Esophagus muscularis mucosa (tissue), 4 donors: ENCODE measurements at regions not wholly inside any gene's neighbourhood (a gene's known extent, or its start where the extent isn't known, plus 50 kb on each side); places are given as distances from the start of the nearest gene placed in this dataset.

Source experiments
- DNase-seq: peaks from one replicate; pipeline ENCODE4 v3.0.0-alpha.2; 2017; ENCODE audit errors: extremely low spot score
- H3K27ac ChIP-seq, 4 donors: fragments of 200-600 bp; sonication (generic); replicated peaks in 1 of 4; 1 replicate in 3 of 4; 2 replicates in 1 of 4; pipeline ENCODE4 v1.5.1; 2016 to 2019; ENCODE audit warnings: mild to moderate bottlenecking in 1 of 4
- H3K27me3 ChIP-seq, 4 donors: fragments of 200-600 bp; sonication (generic); one replicate each; pipeline versions ENCODE4 v1.5.1 to v1.6.0; 2016 to 2019
- H3K36me3 ChIP-seq, 4 donors: fragments of 200-600 bp; sonication (generic); one replicate each; pipeline ENCODE4 v1.5.1; 2016 to 2019
- H3K4me1 ChIP-seq, 4 donors: fragments of 200-600 bp; sonication (generic); one replicate each; pipeline ENCODE4 v1.5.1; 2016 to 2019
- H3K4me3 ChIP-seq, 4 donors: fragments of 200-600 bp; sonication (generic); 1 replicate in 2 of 4; 2 replicates in 2 of 4; pipeline ENCODE4 v1.5.1; 2016 to 2019; ENCODE audit warnings: mild to moderate bottlenecking in 4 of 4, moderate library complexity in 1 of 4
- H3K9me3 ChIP-seq, 4 donors: fragments of 200-600 bp; sonication (generic); 1 replicate in 3 of 4; 2 replicates in 1 of 4; pipeline ENCODE4 v1.5.1; 2016 to 2019
- CTCF ChIP-seq, 3 experiments: fragments of 200-600 bp in 2 of 3; fragments of 450-650 bp in 1 of 3; sonication (generic) in 2 of 3; IDR thresholded peaks; one replicate each; pipeline ENCODE4 v1.5.1; 2017 to 2019; ENCODE audit warnings: antibody characterized with exemption in 3 of 3, mild to moderate bottlenecking in 2 of 3, moderate library complexity in 1 of 3
- EP300 ChIP-seq: sonication (generic); formaldehyde crosslinking; IDR thresholded peaks from one replicate; pipeline ENCODE4 v1.6.1; 2017; ENCODE audit warnings: antibody characterized with exemption
- POLR2A ChIP-seq: fragments of 450-650 bp; IDR thresholded peaks from one replicate; pipeline ENCODE4 v1.6.1; 2017; ENCODE audit warnings: antibody characterized with exemption, moderate library complexity, mild to moderate bottlenecking, low read depth
- POLR2AphosphoS5 ChIP-seq, 2 donors: sonication (generic); formaldehyde crosslinking; IDR thresholded peaks; one replicate each; pipeline ENCODE4 v1.6.1; 2017; ENCODE audit warnings: antibody characterized with exemption in 2 of 2
- WGBS: methylation state at CpG from one replicate; pipeline ENCODE4 v1.1.5; 2018; 5-methylcytosine and 5-hydroxymethylcytosine counted together
- intact Hi-C: fragments of 100-400 bp; cut with DNase I; formaldehyde crosslinking; loops from one replicate; pipeline ENCODE4 v1.15.1; 2023

- intact Hi-C loops: no loop called here
- 76% methylated on average over 4 of the region's 4 CpGs for WGBS
- H3K27ac ChIP-seq: peak overlapping the region in 1 of 4 donors; percentile 1
Measured at GRCh38 chr11:95450547-95451123, 219.6 kb upstream of the SESN3 start.

GRCh38 chr11:95445746-95446333 is 214.8 kb upstream of the SESN3 start:
- intact Hi-C loops: no loop called here
- TF ChIP-seq POLR2AphosphoS5 (IDR thresholded peaks at IDR 0.05): no peak
- TF ChIP-seq POLR2A: no peak
- TF ChIP-seq CTCF (IDR thresholded peaks at IDR 0.05): no peak
- TF ChIP-seq EP300: no peak
- WGBS: 96% methylated on average over 12 of the region's 13 CpGs

More at GRCh38 chr11:95450547-95451123, 219.6 kb upstream of the SESN3 start:
- no peaks in the 10 kb centered on the region for H3K36me3 ChIP-seq
- H3K9me3 ChIP-seq: no peaks in the 10 kb centered on the region
- TF ChIP-seq POLR2A (no peak), CTCF (IDR thresholded peaks at IDR 0.05) (no peak), EP300 (no peak), POLR2AphosphoS5 (IDR thresholded peaks at IDR 0.05) (no peak)
- peaks cover 0 to 6% (median 2%) of the 10 kb centered on the region in 4 donors for H3K4me1 ChIP-seq
- no peak overlapping the region for H3K4me3 ChIP-seq
- DNase-seq: no peak
- H3K27me3 ChIP-seq: no peaks in the 10 kb centered on the region

GRCh38 chr11:95444309-95445241 is 213.6 kb upstream of the SESN3 start:
- Histone ChIP-seq H3K27ac (no peak overlapping the region), H3K36me3 (no peaks in the 10 kb centered on the region), H3K4me1 (peaks cover 0 to 6% (median 0%) of the 10 kb centered on the region in 4 donors), H3K4me3 (no peak overlapping the region), H3K27me3 (no peaks in the 10 kb centered on the region), H3K9me3 (no peaks in the 10 kb centered on the region)
- intact Hi-C loops: no loop called here
- TF ChIP-seq POLR2A (no peak), CTCF (IDR thresholded peaks at IDR 0.05) (no peak), POLR2AphosphoS5 (IDR thresholded peaks at IDR 0.05) (no peak), EP300 (no peak)
- WGBS: 82% methylated on average over 5 of the region's 5 CpGs
- no peak for DNase-seq

More at GRCh38 chr11:95445746-95446333, 214.8 kb upstream of the SESN3 start:
- no peaks in the 10 kb centered on the region for H3K9me3 ChIP-seq
- H3K36me3 ChIP-seq: no peaks in the 10 kb centered on the region
- H3K4me1 ChIP-seq: peaks cover 0 to 8% (median 0%) of the 10 kb centered on the region in 4 donors
- no peaks in the 10 kb centered on the region for H3K27me3 ChIP-seq
- H3K27ac ChIP-seq: no peak overlapping the region
- no peak for DNase-seq
- no peak overlapping the region for H3K4me3 ChIP-seq

- intact Hi-C loops: no loop called here
- Histone ChIP-seq H3K27me3 (no peaks in the 10 kb centered on the region), H3K4me3 (no peak overlapping the region), H3K4me1 (peaks cover 0 to 6% (median 0%) of the 10 kb centered on the region in 4 donors), H3K9me3 (no peaks in the 10 kb centered on the region), H3K27ac (no peak overlapping the region), H3K36me3 (no peaks in the 10 kb centered on the region)
- TF ChIP-seq POLR2AphosphoS5 (IDR thresholded peaks at IDR 0.05) (no peak), POLR2A (no peak), EP300 (no peak), CTCF (IDR thresholded peaks at IDR 0.05) (no peak)
- WGBS: 87% methylated on average over 5 of the region's 5 CpGs
- no peak for DNase-seq
Measured at GRCh38 chr11:95443386-95443785, 212.4 kb upstream of the SESN3 start.
